DND-41 (cell line): ENCODE measurements at regions not wholly inside any gene's neighbourhood (a gene's known extent, or its start where the extent isn't known, plus 50 kb on each side); places are given as distances from the start of the nearest gene placed in this dataset.
"Not testable (repeated sequence)": the region's sequence is repeated elsewhere in the genome, so short reads cannot be mapped to it uniquely, and the experiment has no call there.

Experiments used
- ATAC-seq: fragments of 200-7000 bp; cut with Tn5 transposase; 3 replicates; pipeline ENCODE4 v1.9.1; 2021; ENCODE audit warnings: low read depth; ENCODE audit not compliant: insufficient read depth
- DNase-seq: peaks from one replicate; pipeline ENCODE4 v3.0.0-alpha.2; 2020
- H2AFZ ChIP-seq: 2 replicates; pipeline ENCODE4 v1.6.0; 2012; ENCODE audit warnings: low read depth, low read length
- H3K27ac ChIP-seq: 2 replicates; pipeline ENCODE4 v1.5.1; 2012; ENCODE audit warnings: low read length, inconsistent platforms
- H3K27me3 ChIP-seq: fragments of 200-600 bp; sonication (generic); 2 replicates; pipeline ENCODE4 v1.6.0; 2012; ENCODE audit warnings: low read length, mild to moderate bottlenecking, inconsistent platforms; ENCODE audit not compliant: insufficient read depth, poor library complexity
- H3K36me3 ChIP-seq: 2 replicates; pipeline ENCODE4 v1.5.1; 2012; ENCODE audit warnings: low read length, inconsistent platforms; ENCODE audit not compliant: insufficient read depth
- H3K4me1 ChIP-seq: 2 replicates; pipeline ENCODE4 v1.5.1; 2012; ENCODE audit warnings: mild to moderate bottlenecking, low read length; ENCODE audit not compliant: insufficient read depth
- H3K4me2 ChIP-seq: 2 replicates; pipeline ENCODE4 v1.6.0; 2012; ENCODE audit warnings: mild to moderate bottlenecking, moderate library complexity, low read length, inconsistent platforms; ENCODE audit not compliant: insufficient read depth
- H3K4me3 ChIP-seq, 2 experiments: fragments of 200-600 bp in 1 of 2; shearing (Covaris generic) in 1 of 2; 2 replicates each; pipeline ENCODE4 v1.5.1; 2012 to 2016; ENCODE audit warnings: inconsistent platforms in 2 of 2, low read length in 2 of 2, mild to moderate bottlenecking in 2 of 2, low read depth in 1 of 2, moderate library complexity in 1 of 2
- H3K79me2 ChIP-seq: 2 replicates; pipeline ENCODE4 v1.6.0; 2012; ENCODE audit warnings: low read length, inconsistent platforms; ENCODE audit not compliant: insufficient read depth
- H3K9ac ChIP-seq: 2 replicates; pipeline ENCODE4 v1.6.0; 2012; ENCODE audit warnings: low read depth, mild to moderate bottlenecking, inconsistent platforms, low read length, moderate library complexity
- H3K9me3 ChIP-seq: 2 replicates; pipeline ENCODE4 v1.5.1; 2012; ENCODE audit warnings: low read length, moderate library complexity, mild to moderate bottlenecking, inconsistent platforms; ENCODE audit not compliant: insufficient read depth, severe bottlenecking
- H4K20me1 ChIP-seq: 2 replicates; pipeline ENCODE4 v1.6.0; 2012; ENCODE audit warnings: low read length; ENCODE audit not compliant: insufficient read depth
- EZH2 ChIP-seq: IDR thresholded peaks from 3 replicates; pipeline ENCODE4 v1.6.1; 2012; ENCODE audit warnings: borderline replicate concordance, low read depth, mild to moderate bottlenecking, moderate library complexity, low read length, inconsistent platforms; ENCODE audit not compliant: severe bottlenecking
- TF ChIP-seq, protein P1 (sequence below): IDR thresholded peaks from 2 replicates; pipeline ENCODE4 v1.5.1; 2012; ENCODE audit warnings: borderline replicate concordance, low read length, moderate library complexity, mild to moderate bottlenecking; ENCODE audit not compliant: poor library complexity, severe bottlenecking; ENCODE audit errors: extremely low read depth

DNA sequence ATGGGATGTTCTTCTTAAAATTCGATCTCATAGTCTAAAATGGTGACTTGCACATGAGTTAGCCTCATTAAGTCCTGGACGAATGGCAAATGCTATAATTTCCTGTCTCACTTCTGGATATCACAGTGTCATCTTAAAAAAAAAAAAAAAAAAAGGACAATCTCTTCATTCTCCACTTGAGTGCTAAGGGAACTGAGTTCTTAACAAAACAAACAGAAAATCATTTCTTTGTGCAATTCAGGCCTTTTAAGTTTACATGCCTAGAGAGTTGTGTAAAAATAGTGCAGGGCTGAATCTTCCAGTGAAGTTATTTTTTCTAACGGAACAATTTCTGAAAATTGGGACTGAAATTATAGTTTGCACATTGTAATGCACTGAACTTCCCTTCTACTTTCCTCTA lies 122.8 kb upstream of the FAT1 start:
- Histone ChIP-seq H2AFZ (no peak overlapping the region), H3K9me3 (peaks cover 6% of the 10 kb centered on the region), H3K4me3 (no peak overlapping the region), H3K36me3 (no peaks in the 10 kb centered on the region), H3K79me2 (no peaks in the 10 kb centered on the region), H3K27ac (no peak overlapping the region), H3K4me2 (no peak overlapping the region), H4K20me1 (no peaks in the 10 kb centered on the region), H3K27me3 (no peaks in the 10 kb centered on the region), H3K4me1 (no peaks in the 10 kb centered on the region), H3K9ac (no peak overlapping the region)
- DNase-seq (no peak), ATAC-seq (no peak)
- TF ChIP-seq, protein P1, sequence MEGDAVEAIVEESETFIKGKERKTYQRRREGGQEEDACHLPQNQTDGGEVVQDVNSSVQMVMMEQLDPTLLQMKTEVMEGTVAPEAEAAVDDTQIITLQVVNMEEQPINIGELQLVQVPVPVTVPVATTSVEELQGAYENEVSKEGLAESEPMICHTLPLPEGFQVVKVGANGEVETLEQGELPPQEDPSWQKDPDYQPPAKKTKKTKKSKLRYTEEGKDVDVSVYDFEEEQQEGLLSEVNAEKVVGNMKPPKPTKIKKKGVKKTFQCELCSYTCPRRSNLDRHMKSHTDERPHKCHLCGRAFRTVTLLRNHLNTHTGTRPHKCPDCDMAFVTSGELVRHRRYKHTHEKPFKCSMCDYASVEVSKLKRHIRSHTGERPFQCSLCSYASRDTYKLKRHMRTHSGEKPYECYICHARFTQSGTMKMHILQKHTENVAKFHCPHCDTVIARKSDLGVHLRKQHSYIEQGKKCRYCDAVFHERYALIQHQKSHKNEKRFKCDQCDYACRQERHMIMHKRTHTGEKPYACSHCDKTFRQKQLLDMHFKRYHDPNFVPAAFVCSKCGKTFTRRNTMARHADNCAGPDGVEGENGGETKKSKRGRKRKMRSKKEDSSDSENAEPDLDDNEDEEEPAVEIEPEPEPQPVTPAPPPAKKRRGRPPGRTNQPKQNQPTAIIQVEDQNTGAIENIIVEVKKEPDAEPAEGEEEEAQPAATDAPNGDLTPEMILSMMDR = no peak
- no peak for TF ChIP-seq EZH2

DNA sequence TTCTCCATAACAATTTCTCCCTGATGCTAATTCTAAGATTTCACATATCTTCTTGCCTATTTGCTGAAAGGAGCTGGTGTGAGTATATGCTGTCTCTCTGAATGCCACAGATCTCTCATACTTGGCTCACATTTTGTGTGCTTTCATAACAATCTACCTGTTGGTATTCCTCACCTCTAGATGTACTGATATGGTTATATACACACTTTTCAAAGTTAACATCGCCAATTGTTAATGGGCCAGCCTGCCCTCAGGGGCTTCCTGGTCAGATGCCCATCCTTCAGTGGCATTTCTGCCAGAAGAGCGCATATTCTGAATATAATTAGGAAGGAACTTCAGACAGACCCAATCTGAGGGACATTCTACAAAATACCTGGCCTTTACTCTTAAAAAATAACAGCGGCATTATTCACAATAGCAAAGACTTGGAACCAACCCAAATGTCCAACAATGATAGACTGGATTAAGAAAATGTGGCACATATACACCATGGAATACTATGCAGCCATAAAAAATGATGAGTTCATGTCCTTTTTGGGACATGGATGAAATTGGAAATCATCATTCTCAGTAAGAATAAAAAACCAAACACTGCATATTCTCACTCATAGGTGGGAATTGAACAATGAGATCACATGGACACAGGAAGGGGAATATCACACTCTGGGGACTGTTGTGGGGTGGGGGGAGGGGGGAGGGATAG lies 123.9 kb upstream of the FAT1 start:
- H3K36me3 ChIP-seq, H3K27me3 ChIP-seq, H4K20me1 ChIP-seq, H2AFZ ChIP-seq, ATAC-seq, H3K79me2 ChIP-seq, H3K9me3 ChIP-seq, DNase-seq, H3K27ac ChIP-seq, H3K9ac ChIP-seq, H3K4me1 ChIP-seq, H3K4me3 ChIP-seq, H3K4me2 ChIP-seq: not testable (repeated sequence)

DNA sequence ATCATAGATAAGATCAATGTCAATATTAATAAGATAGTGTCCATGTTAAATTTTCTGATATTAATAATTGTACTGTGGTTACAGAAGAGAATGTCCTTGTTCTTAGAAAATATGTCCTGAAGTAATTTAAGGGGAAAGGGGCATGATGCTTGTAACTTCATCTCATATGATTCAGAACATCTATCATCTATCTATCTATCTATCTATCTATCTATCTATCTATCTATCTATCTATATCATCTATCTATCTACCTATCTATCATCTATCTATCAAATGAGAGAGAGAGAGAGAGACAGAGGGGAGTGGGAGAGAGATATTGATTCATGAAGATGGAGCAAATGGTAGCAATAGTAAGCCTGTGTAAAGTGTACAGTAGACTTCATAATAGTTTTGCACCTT lies 124.8 kb upstream of the FAT1 start:
- Histone ChIP-seq H3K27ac (no peak overlapping the region), H4K20me1 (no peaks in the 10 kb centered on the region), H3K36me3 (no peaks in the 10 kb centered on the region), H2AFZ (no peak overlapping the region), H3K4me1 (no peaks in the 10 kb centered on the region), H3K9ac (no peak overlapping the region), H3K9me3 (peaks cover 6% of the 10 kb centered on the region), H3K27me3 (no peaks in the 10 kb centered on the region), H3K4me2 (no peak overlapping the region), H3K4me3 (no peak overlapping the region), H3K79me2 (no peaks in the 10 kb centered on the region)
- TF ChIP-seq, protein P1 = no peak
- TF ChIP-seq EZH2 = no peak
- DNase-seq = no peak
- ATAC-seq = no peak

DNA sequence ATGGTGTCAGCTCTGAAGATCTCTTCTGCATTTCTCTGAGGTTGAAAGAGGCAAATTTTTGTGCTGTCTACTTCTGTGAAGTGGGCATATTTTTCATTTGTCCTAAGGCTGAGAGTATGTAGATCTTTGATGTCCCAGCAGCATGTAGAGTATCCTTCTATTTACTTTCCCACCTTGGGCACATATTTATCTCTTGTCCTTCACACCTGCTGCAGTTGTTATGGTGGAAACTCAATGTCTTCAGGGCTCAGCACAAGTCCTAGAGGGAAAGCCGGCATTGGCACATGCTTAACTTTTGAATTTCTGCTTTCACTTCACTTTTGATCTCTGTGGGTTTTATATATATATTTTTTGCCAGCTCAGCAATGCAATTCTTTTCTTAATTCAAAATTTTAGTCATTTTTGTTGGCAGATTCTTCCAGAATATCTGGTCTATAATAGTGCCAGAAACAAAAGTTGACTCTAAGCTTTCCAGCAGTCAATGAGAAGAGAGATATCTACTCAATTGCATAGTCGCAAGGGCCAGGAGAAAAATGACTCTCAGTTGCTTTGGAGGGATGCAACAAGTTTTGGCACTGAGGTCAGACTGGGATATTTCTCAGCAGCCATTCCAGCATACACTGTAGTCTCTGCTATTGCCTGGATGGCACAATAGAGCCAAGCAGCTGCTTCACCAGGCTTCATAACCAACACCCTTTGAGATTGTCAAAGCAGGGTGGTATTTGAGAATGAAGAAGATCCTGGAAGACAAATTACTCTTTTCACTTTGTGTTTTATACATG lies 127.8 kb upstream of the FAT1 start:
- H3K79me2 ChIP-seq = no peaks in the 10 kb centered on the region
- ATAC-seq = no peak
- H3K27ac ChIP-seq = no peak overlapping the region
- no peaks in the 10 kb centered on the region for H4K20me1 ChIP-seq
- H3K36me3 ChIP-seq = no peaks in the 10 kb centered on the region
- H2AFZ ChIP-seq = no peak overlapping the region
- no peak overlapping the region for H3K9ac ChIP-seq
- no peak overlapping the region for H3K4me3 ChIP-seq
- peaks cover 6% of the 10 kb centered on the region for H3K9me3 ChIP-seq
- TF ChIP-seq, protein P1 = no peak
- TF ChIP-seq EZH2 = no peak
- H3K4me2 ChIP-seq = no peak overlapping the region
- no peaks in the 10 kb centered on the region for H3K27me3 ChIP-seq
- DNase-seq = no peak
- H3K4me1 ChIP-seq = no peaks in the 10 kb centered on the region
